Hepatocyte (in vitro differentiated cells): ENCODE measurements at regions not wholly inside any gene's neighbourhood (a gene's known extent, or its start where the extent isn't known, plus 50 kb on each side); places are given as distances from the start of the nearest gene placed in this dataset.

ENCODE experiments used
- DNase-seq: peaks from one replicate; pipeline ENCODE4 v3.0.0-alpha.2; 2016; ENCODE audit warnings: low spot score
- H2AFZ ChIP-seq: fragments of 200-600 bp; sonication (generic); 2 replicates; pipeline ENCODE4 v1.6.0; 2016; ENCODE audit warnings: antibody characterized with exemption, mild to moderate bottlenecking
- H3K27ac ChIP-seq: fragments of 200-600 bp; sonication (generic); 2 replicates; pipeline ENCODE4 v1.5.1; 2016; ENCODE audit warnings: mild to moderate bottlenecking
- H3K27me3 ChIP-seq: fragments of 200-600 bp; sonication (generic); 2 replicates; pipeline ENCODE4 v1.6.1; 2016
- H3K36me3 ChIP-seq: fragments of 200-600 bp; sonication (generic); replicated peaks from 2 replicates; pipeline ENCODE4 v1.5.1; 2016; ENCODE audit warnings: low read depth; ENCODE audit not compliant: insufficient read depth
- H3K4me1 ChIP-seq: fragments of 200-600 bp; sonication (generic); 2 replicates; pipeline ENCODE4 v1.5.1; 2016; ENCODE audit warnings: mild to moderate bottlenecking, moderate library complexity; ENCODE audit not compliant: insufficient read depth
- H3K4me2 ChIP-seq: fragments of 200-600 bp; sonication (generic); 2 replicates; pipeline ENCODE4 v1.6.0; 2016
- H3K4me3 ChIP-seq: fragments of 200-600 bp; sonication (generic); 2 replicates; pipeline ENCODE4 v1.5.1; 2016; ENCODE audit warnings: mild to moderate bottlenecking
- H3K79me2 ChIP-seq: fragments of 200-600 bp; sonication (generic); 2 replicates; pipeline ENCODE4 v1.6.0; 2017; ENCODE audit warnings: mild to moderate bottlenecking
- H3K9me2 ChIP-seq: fragments of 200-600 bp; sonication (generic); replicated peaks from 2 replicates; pipeline ENCODE4 v1.6.0; 2017; ENCODE audit warnings: mild to moderate bottlenecking; ENCODE audit not compliant: insufficient read depth
- H3K9me3 ChIP-seq: fragments of 200-600 bp; sonication (generic); 2 replicates; pipeline ENCODE4 v1.5.1; 2016; ENCODE audit warnings: low read depth, mild to moderate bottlenecking
- H4K20me1 ChIP-seq: fragments of 200-600 bp; sonication (generic); 2 replicates; pipeline ENCODE4 v1.6.0; 2016; ENCODE audit warnings: mild to moderate bottlenecking; ENCODE audit not compliant: insufficient read depth, poor library complexity, severe bottlenecking
- CTCF ChIP-seq: fragments of 200-600 bp; sonication (generic); IDR thresholded peaks from 2 replicates; pipeline ENCODE4 v1.5.1; 2016; ENCODE audit warnings: antibody characterized with exemption, mild to moderate bottlenecking; ENCODE audit not compliant: poor library complexity
- EZH2 ChIP-seq: fragments of 200-600 bp; sonication (generic); IDR thresholded peaks from 2 replicates; pipeline ENCODE4 v1.6.1; 2016; ENCODE audit warnings: antibody characterized with exemption, mild to moderate bottlenecking, borderline replicate concordance
- EZH2phosphoT487 ChIP-seq: fragments of 200-600 bp; sonication (generic); IDR thresholded peaks from one replicate; pipeline ENCODE4 v1.6.1; 2018; ENCODE audit warnings: antibody characterized with exemption, mild to moderate bottlenecking, low read depth, moderate library complexity; ENCODE audit not compliant: unreplicated experiment, severe bottlenecking
- WGBS: methylation state at CpG from one replicate; pipeline ENCODE4 v1.1.6; 2016; ENCODE audit warnings: low lambda C conversion rate; ENCODE audit errors: missing lambda C conversion rate; 5-methylcytosine and 5-hydroxymethylcytosine counted together

- H3K79me2 ChIP-seq, result no peaks in the 10 kb centered on the region
- no peak overlapping the region for H3K27ac ChIP-seq
- H4K20me1 ChIP-seq, result no peaks in the 10 kb centered on the region
- H2AFZ ChIP-seq, result no peak overlapping the region
- H3K9me2 ChIP-seq, result no peaks in the 10 kb centered on the region
- no peak overlapping the region for H3K4me3 ChIP-seq
- no peak overlapping the region for H3K4me2 ChIP-seq
- H3K4me1 ChIP-seq, result no peaks in the 10 kb centered on the region
- no peak for DNase-seq
- no peaks in the 10 kb centered on the region for H3K36me3 ChIP-seq
- TF ChIP-seq CTCF, result no peak
- TF ChIP-seq EZH2, result no peak
- no peak for TF ChIP-seq EZH2phosphoT487
- no peaks in the 10 kb centered on the region for H3K9me3 ChIP-seq
- H3K27me3 ChIP-seq, result no peaks in the 10 kb centered on the region
- WGBS, result 74% methylated on average over 3 of the region's 3 CpGs
These were observed 298.4 kb upstream of the CADM1 start for GRCh38 chr11:115802641-115803040.

- Histone ChIP-seq H3K79me2 (no peaks in the 10 kb centered on the region), H4K20me1 (no peaks in the 10 kb centered on the region), H2AFZ (no peak overlapping the region), H3K36me3 (no peaks in the 10 kb centered on the region), H3K4me3 (no peak overlapping the region), H3K27ac (no peak overlapping the region), H3K9me3 (no peaks in the 10 kb centered on the region), H3K4me2 (no peak overlapping the region), H3K27me3 (no peaks in the 10 kb centered on the region), H3K4me1 (no peaks in the 10 kb centered on the region), H3K9me2 (no peaks in the 10 kb centered on the region)
- WGBS, result 89% methylated on average over 6 of the region's 6 CpGs
- no peak for DNase-seq
- no peak for TF ChIP-seq EZH2
- no peak for TF ChIP-seq EZH2phosphoT487
- no peak for TF ChIP-seq CTCF
These were observed 288.7 kb upstream of the CADM1 start for GRCh38 chr11:115792903-115793302.

GRCh38 chr11:115787302-115787701 is 283.1 kb upstream of the CADM1 start:
- no peak overlapping the region for H3K4me3 ChIP-seq
- no peak for DNase-seq

More at GRCh38 chr11:115787302-115787701, 283.1 kb upstream of the CADM1 start:
- 88% methylated on average over 5 of the region's 5 CpGs for WGBS
- H3K4me2 ChIP-seq, result no peak overlapping the region
- no peaks in the 10 kb centered on the region for H4K20me1 ChIP-seq
- no peaks in the 10 kb centered on the region for H3K9me2 ChIP-seq
- H2AFZ ChIP-seq, result no peak overlapping the region
- no peaks in the 10 kb centered on the region for H3K36me3 ChIP-seq
- no peaks in the 10 kb centered on the region for H3K9me3 ChIP-seq
- TF ChIP-seq EZH2 (no peak), CTCF (no peak), EZH2phosphoT487 (no peak)
- no peak overlapping the region for H3K27ac ChIP-seq
- no peaks in the 10 kb centered on the region for H3K4me1 ChIP-seq
- H3K27me3 ChIP-seq, result no peaks in the 10 kb centered on the region
- H3K79me2 ChIP-seq, result no peaks in the 10 kb centered on the region
